ENCODE measurements at regions not wholly inside any gene's neighbourhood (a gene's known extent, or its start where the extent isn't known, plus 50 kb on each side); places are given as distances from the start of the nearest gene placed in this dataset.

DNA sequence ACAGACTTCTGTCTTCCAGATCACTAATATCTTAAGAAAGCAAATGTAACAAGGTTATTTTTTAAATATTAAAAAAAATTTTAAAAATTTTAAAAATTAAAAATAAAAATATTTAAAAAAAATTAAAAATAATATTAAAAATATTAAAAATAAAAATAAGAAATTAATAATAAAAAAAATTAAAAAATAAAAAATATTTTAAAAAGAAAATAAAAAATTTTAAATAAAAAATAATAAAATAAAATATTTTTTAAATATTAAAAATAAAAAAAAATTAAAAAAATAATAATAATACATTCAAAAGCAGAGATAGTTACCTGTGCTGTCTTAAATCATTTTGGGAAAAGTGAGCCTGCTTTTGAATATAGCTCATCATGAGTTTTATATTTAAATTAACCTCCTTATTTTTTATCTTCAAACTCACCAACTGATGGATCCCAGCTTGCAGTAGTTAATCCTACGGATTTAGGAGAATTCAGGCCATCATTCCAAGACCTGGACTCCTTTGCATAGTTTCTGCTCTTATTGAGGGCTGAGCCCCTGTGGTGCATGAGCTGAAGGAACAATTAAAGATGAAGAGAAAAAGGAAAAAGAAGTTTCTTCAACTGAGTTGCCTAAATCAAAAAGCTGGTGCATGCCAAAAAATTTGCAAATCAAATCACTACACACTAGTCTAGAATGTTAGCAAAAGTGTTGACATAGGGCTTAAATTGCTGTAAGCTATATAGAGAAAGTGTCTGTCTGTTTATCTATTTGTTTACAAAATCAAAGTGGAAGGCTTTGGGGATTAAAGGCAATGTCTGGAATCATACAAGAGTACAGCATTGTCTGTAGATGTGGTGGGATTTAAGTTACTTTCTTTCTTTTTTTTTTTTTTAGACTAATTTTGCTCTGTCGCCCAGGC is 50.5 kb upstream of the ZNF438 start:
- intact Hi-C loops (cut with micrococcal nuclease) = no loop called here
- no peak for ATAC-seq
- H3K27me3 ChIP-seq (ENCODE audit: insufficient read depth, low read length) = no peaks in the 10 kb centered on the region
- POLR2A ChIA-PET = no interaction called here
- CTCF ChIA-PET = interaction anchor here (2.1 to 2.9 kb wide), 2 partner anchors 15 to 50 kb away, joined by 5 to 8 read pairs; partner anchors contain the start of gene ZNF438
- H3K27ac ChIP-seq (ENCODE audit: low read depth, low read length) = no peak overlapping the region
- H3K9ac ChIP-seq (ENCODE audit: low read length) = no peak overlapping the region
- no peaks in the 10 kb centered on the region; the same call in 1 of the 2 replicates for H3K9me2 ChIP-seq (ENCODE audit: insufficient read depth)
- H2AFZ ChIP-seq (ENCODE audit: low read depth, low read length, poor library complexity, severe bottlenecking) = no peak overlapping the region
- H3K4me3 ChIP-seq (replicated peaks in 1 of 2; ENCODE audit: low read depth in 1 of 2, low read length in 2 of 2) = no peak overlapping the region
- DNase-seq (ENCODE audit: low read depth, low spot score) = no peak
- H3K9me3 ChIP-seq (ENCODE audit: control insufficient read depth in 1 of 2, insufficient read depth in 1 of 2, low read depth in 1 of 2, low read length in 2 of 2) = no peaks in the 10 kb centered on the region
- no peaks in the 10 kb centered on the region for H3K79me2 ChIP-seq (ENCODE audit: insufficient read depth, low read length)
- BruUV-seq (replicated peaks) = no TSS peak
- no peak for TF ChIP-seq SIN3A (IDR thresholded peaks at IDR 0.05; ENCODE audit: low read depth)
- no peak for TF ChIP-seq RAD21 (IDR thresholded peaks at IDR 0.05; ENCODE audit: low read depth)
- TF ChIP-seq EZH2 (IDR thresholded peaks at IDR 0.05) = no peak
- TF ChIP-seq, protein P1, sequence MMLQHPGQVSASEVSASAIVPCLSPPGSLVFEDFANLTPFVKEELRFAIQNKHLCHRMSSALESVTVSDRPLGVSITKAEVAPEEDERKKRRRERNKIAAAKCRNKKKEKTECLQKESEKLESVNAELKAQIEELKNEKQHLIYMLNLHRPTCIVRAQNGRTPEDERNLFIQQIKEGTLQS (IDR thresholded peaks at IDR 0.05) = no peak
- TF ChIP-seq SRF (IDR thresholded peaks at IDR 0.05; ENCODE audit: low read depth) = no peak
- TF ChIP-seq CBX3 (IDR thresholded peaks at IDR 0.05; ENCODE audit: low read depth) = no peak
- TF ChIP-seq TCF7L2 (IDR thresholded peaks at IDR 0.05; ENCODE audit: borderline replicate concordance, extremely low read depth, insufficient read depth, insufficient read length) = no peak
- TF ChIP-seq POLR2AphosphoS5 (IDR thresholded peaks at IDR 0.05; ENCODE audit: low read depth, low read length) = no peak
- no peak for TF ChIP-seq ELF1 (IDR thresholded peaks at IDR 0.05; ENCODE audit: borderline replicate concordance, low read depth)
- no peak for TF ChIP-seq YY1 (IDR thresholded peaks at IDR 0.05; ENCODE audit: extremely low read depth, insufficient replicate concordance, low read depth, low read length)
- TF ChIP-seq, protein P2, sequence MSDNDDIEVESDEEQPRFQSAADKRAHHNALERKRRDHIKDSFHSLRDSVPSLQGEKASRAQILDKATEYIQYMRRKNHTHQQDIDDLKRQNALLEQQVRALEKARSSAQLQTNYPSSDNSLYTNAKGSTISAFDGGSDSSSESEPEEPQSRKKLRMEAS (IDR thresholded peaks at IDR 0.05) = no peak
- TF ChIP-seq, protein P3, sequence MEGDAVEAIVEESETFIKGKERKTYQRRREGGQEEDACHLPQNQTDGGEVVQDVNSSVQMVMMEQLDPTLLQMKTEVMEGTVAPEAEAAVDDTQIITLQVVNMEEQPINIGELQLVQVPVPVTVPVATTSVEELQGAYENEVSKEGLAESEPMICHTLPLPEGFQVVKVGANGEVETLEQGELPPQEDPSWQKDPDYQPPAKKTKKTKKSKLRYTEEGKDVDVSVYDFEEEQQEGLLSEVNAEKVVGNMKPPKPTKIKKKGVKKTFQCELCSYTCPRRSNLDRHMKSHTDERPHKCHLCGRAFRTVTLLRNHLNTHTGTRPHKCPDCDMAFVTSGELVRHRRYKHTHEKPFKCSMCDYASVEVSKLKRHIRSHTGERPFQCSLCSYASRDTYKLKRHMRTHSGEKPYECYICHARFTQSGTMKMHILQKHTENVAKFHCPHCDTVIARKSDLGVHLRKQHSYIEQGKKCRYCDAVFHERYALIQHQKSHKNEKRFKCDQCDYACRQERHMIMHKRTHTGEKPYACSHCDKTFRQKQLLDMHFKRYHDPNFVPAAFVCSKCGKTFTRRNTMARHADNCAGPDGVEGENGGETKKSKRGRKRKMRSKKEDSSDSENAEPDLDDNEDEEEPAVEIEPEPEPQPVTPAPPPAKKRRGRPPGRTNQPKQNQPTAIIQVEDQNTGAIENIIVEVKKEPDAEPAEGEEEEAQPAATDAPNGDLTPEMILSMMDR (IDR thresholded peaks at IDR 0.05 in 2 of 3, conservative IDR thresholded peaks at IDR 0.05 in 1 of 3; ENCODE audit: borderline replicate concordance in 1 of 3, insufficient read depth in 1 of 3, low read depth in 2 of 3, low read length in 2 of 3) = no peak
- TF ChIP-seq EZH2phosphoT487 (IDR thresholded peaks at IDR 0.05; ENCODE audit: borderline replicate concordance) = no peak
- TF ChIP-seq ZNF274 (IDR thresholded peaks at IDR 0.05; ENCODE audit: low read depth, low read length) = no peak
- peaks cover 0 to 7% of the 10 kb centered on the region in 2 experiments; a peak in 3 of 4 replicates for H3K4me1 ChIP-seq (ENCODE audit: control insufficient read depth in 1 of 2, insufficient read depth in 2 of 2, low read length in 2 of 2)
- RAD21 ChIA-PET (ENCODE audit: low non-redundant PET in 1 of 2, low total read pairs in 2 of 2, uncharacterized antibody in 2 of 2, unreplicated experiment in 2 of 2) = no interaction called here
- H3K4me2 ChIP-seq (ENCODE audit: low read length) = no peak overlapping the region
- H3K36me3 ChIP-seq (ENCODE audit: control insufficient read depth in 1 of 2, insufficient read depth in 2 of 2, low read length in 2 of 2) = no peaks in the 10 kb centered on the region
- no peaks in the 10 kb centered on the region for H4K20me1 ChIP-seq (ENCODE audit: insufficient read depth)
